Ishikawa (cell line): ENCODE measurements at regions not wholly inside any gene's neighbourhood (a gene's known extent, or its start where the extent isn't known, plus 50 kb on each side); places are given as distances from the start of the nearest gene placed in this dataset.

Experiments
- CEBPB ChIP-seq: IDR thresholded peaks from 2 replicates; pipeline ENCODE4 v1.6.1; 2012
- CREB1 ChIP-seq: IDR thresholded peaks from 2 replicates; pipeline ENCODE4 v1.6.1; 2012; ENCODE audit warnings: low read depth
- EGR1 ChIP-seq: IDR thresholded peaks from 2 replicates; pipeline ENCODE4 v1.6.1; 2012
- EP300 ChIP-seq: IDR thresholded peaks from 2 replicates; pipeline ENCODE4 v1.6.1; 2012; ENCODE audit warnings: borderline replicate concordance
- FOXM1 ChIP-seq: IDR thresholded peaks from 2 replicates; pipeline ENCODE4 v1.6.1; 2012; ENCODE audit warnings: low read depth, borderline replicate concordance
- MAX ChIP-seq: IDR thresholded peaks from 2 replicates; pipeline ENCODE4 v1.6.1; 2012
- NFIC ChIP-seq: IDR thresholded peaks from 2 replicates; pipeline ENCODE4 v1.6.1; 2012
- RAD21 ChIP-seq: IDR thresholded peaks from 2 replicates; pipeline ENCODE4 v1.6.1; 2012; ENCODE audit warnings: low read depth
- REST ChIP-seq: IDR thresholded peaks from 2 replicates; pipeline ENCODE4 v1.6.1; 2012; ENCODE audit warnings: low read depth, mild to moderate bottlenecking
- TAF1 ChIP-seq: IDR thresholded peaks from 2 replicates; pipeline ENCODE4 v1.6.1; 2012; ENCODE audit warnings: low read depth, mild to moderate bottlenecking
- TCF12 ChIP-seq: IDR thresholded peaks from 2 replicates; pipeline ENCODE4 v1.6.1; 2012; ENCODE audit warnings: low read depth
- TEAD4 ChIP-seq: IDR thresholded peaks from 2 replicates; pipeline ENCODE4 v1.6.1; 2012
- USF1 ChIP-seq: IDR thresholded peaks from 2 replicates; pipeline ENCODE4 v1.6.1; 2012
- YY1 ChIP-seq: IDR thresholded peaks from 2 replicates; pipeline ENCODE4 v1.6.1; 2012; ENCODE audit warnings: low read depth
- ZBTB7A ChIP-seq: IDR thresholded peaks from 2 replicates; pipeline ENCODE4 v1.6.1; 2012; ENCODE audit warnings: low read depth

GRCh38 chrX:124507246-124507645, 160.9 kb downstream of the SH2D1A start:
- no peak for TF ChIP-seq CREB1
- TF ChIP-seq CEBPB, result no peak
- TF ChIP-seq USF1, result no peak
- no peak for TF ChIP-seq TCF12
- TF ChIP-seq FOXM1, result no peak
- no peak for TF ChIP-seq RAD21
- TF ChIP-seq YY1, result no peak

DNA sequence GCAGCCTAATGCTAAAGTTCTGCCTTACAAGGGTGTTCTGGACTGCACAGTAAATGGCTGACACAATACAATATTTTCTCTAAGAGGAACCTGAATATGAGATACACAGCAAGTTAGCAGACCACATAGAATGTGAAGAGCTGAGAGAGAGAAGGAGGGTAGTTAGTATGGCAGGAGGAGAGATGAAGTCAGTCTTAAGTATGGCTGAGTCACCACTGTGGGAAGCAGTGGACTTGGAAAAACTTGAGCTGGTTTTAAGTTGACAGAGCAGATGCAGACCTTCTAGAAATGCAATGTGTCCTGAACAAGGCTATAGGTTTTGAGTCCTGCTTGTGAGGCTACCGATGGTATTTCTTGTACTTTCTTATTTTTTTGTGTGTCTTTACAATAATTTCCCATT, 172.5 kb downstream of the SH2D1A start:
- no peak for TF ChIP-seq EGR1
- no peak for TF ChIP-seq TCF12

- TF ChIP-seq CREB1 (no peak), NFIC (no peak), CEBPB (no peak), EP300 (no peak), USF1 (no peak), FOXM1 (no peak), REST (no peak), YY1 (no peak), TCF12 (no peak), MAX (no peak), TAF1 (no peak), ZBTB7A (no peak), EGR1 (no peak), RAD21 (no peak), TEAD4 (no peak)
Observed at GRCh38 chrX:124524852-124525251, 178.5 kb downstream of the SH2D1A start.

GRCh38 chrX:124529786-124530185, 183.4 kb downstream of the SH2D1A start:
- TF ChIP-seq CEBPB, result no peak

- TF ChIP-seq TEAD4, result no peak
- no peak for TF ChIP-seq USF1
- TF ChIP-seq FOXM1, result no peak
- TF ChIP-seq REST, result no peak
- no peak for TF ChIP-seq ZBTB7A
- TF ChIP-seq CREB1, result no peak
- TF ChIP-seq TCF12, result no peak
- no peak for TF ChIP-seq TAF1
- TF ChIP-seq EP300, result no peak
- TF ChIP-seq CEBPB, result no peak
Observed at GRCh38 chrX:124530803-124531202, 184.4 kb downstream of the SH2D1A start.

DNA sequence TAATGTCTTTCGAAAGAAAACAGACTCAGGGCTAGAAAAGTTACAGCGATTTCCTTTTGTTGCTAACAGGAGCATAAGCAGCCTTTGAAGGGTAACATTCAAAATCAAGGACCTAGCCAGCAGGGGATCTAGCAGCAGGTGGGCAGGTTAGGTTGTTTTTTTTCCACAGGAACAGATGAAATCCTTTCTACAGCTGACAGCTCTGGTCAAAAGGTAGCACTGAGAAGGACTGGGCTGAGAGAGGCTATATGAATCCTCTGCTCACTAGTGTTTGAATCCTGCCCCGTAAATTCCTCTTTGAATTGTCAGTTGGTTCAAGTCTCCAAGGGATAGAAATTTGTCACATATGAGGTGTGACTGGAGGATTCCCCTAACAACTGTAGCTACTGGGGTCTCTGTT, 188.2 kb downstream of the SH2D1A start:
- no peak for TF ChIP-seq TAF1
- TF ChIP-seq TEAD4, result no peak
- no peak for TF ChIP-seq REST
- TF ChIP-seq RAD21, result no peak
- TF ChIP-seq USF1, result no peak
- TF ChIP-seq EP300, result no peak
- TF ChIP-seq EGR1, result no peak
- TF ChIP-seq FOXM1, result no peak
- no peak for TF ChIP-seq CEBPB
